Hepatocyte (in vitro differentiated cells): ENCODE measurements at regions not wholly inside any gene's neighbourhood (a gene's known extent, or its start where the extent isn't known, plus 50 kb on each side); places are given as distances from the start of the nearest gene placed in this dataset.

Experiments
- CTCF ChIP-seq: fragments of 200-600 bp; sonication (generic); IDR thresholded peaks from 2 replicates; pipeline ENCODE4 v1.5.1; 2016; ENCODE audit warnings: antibody characterized with exemption, mild to moderate bottlenecking; ENCODE audit not compliant: poor library complexity
- EZH2 ChIP-seq: fragments of 200-600 bp; sonication (generic); IDR thresholded peaks from 2 replicates; pipeline ENCODE4 v1.6.1; 2016; ENCODE audit warnings: antibody characterized with exemption, mild to moderate bottlenecking, borderline replicate concordance

- TF ChIP-seq CTCF: no peak
- no peak for TF ChIP-seq EZH2
Measured at GRCh38 chr5:175813943-175814630, 57.3 kb upstream of the CPLX2 start.
